Limb (tissue), 2 donors: ENCODE measurements at regions not wholly inside any gene's neighbourhood (a gene's known extent, or its start where the extent isn't known, plus 50 kb on each side); places are given as distances from the start of the nearest gene placed in this dataset.
"Not testable (repeated sequence)": the region's sequence is repeated elsewhere in the genome, so short reads cannot be mapped to it uniquely, and the experiment has no call there.

ENCODE experiments used
- DNase-seq, 2 donors: peaks; one replicate each; pipeline ENCODE4 v3.0.0-alpha.2; 2016; ENCODE audit errors: extremely low spot score in 2 of 2

- DNase-seq: no peak
Measured at GRCh38 chr10:11667756-11668155, 56.3 kb upstream of the USP6NL start.

- DNase-seq: no peak
Measured at GRCh38 chr10:11663763-11664555, 52.5 kb upstream of the USP6NL start.

GRCh38 chr10:11663126-11663515 lies 51.7 kb upstream of the USP6NL start:
- DNase-seq: not testable (repeated sequence)

GRCh38 chr10:11661441-11661840 lies 50.0 kb upstream of the USP6NL start:
- no peak for DNase-seq
